ENCODE measurements at regions not wholly inside any gene's neighbourhood (a gene's known extent, or its start where the extent isn't known, plus 50 kb on each side); places are given as distances from the start of the nearest gene placed in this dataset.

- WGBS, result 80% methylated on average over 3 of the region's 3 CpGs
These were observed 228.4 kb upstream of the SLC35G4 start for GRCh38 chr18:11380968-11381367.

DNA sequence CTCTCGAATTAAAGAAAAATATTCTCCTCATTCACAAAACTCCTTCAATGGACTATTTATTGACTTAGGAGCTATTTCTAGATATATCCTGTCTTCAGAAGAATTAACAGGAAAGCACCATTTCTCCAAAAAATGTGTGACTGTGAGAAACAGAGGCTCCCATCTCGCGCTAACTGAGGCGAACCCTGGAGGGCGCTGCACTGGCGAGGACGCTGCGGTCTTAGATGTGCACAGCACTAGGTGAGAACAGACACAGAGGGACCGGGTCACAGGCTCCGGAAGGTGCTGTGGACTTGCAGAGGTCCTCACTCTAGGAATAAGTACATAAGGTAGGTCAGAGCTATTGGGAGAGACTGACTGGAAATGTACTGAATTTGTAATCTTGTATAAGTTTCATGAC, 229.7 kb upstream of the SLC35G4 start:
- 91% methylated on average over 10 of the region's 10 CpGs for WGBS
- no peak for DNase-seq (ENCODE audit: low spot score)
- TF ChIP-seq FOXA1 (IDR thresholded peaks at IDR 0.05) (no peak), EGR1 (IDR thresholded peaks at IDR 0.05; ENCODE audit: low read depth in 2 of 2) (no peak), YY1 (IDR thresholded peaks at IDR 0.05) (no peak), RAD21 (IDR thresholded peaks at IDR 0.05) (no peak)
- TF ChIP-seq, protein P1, sequence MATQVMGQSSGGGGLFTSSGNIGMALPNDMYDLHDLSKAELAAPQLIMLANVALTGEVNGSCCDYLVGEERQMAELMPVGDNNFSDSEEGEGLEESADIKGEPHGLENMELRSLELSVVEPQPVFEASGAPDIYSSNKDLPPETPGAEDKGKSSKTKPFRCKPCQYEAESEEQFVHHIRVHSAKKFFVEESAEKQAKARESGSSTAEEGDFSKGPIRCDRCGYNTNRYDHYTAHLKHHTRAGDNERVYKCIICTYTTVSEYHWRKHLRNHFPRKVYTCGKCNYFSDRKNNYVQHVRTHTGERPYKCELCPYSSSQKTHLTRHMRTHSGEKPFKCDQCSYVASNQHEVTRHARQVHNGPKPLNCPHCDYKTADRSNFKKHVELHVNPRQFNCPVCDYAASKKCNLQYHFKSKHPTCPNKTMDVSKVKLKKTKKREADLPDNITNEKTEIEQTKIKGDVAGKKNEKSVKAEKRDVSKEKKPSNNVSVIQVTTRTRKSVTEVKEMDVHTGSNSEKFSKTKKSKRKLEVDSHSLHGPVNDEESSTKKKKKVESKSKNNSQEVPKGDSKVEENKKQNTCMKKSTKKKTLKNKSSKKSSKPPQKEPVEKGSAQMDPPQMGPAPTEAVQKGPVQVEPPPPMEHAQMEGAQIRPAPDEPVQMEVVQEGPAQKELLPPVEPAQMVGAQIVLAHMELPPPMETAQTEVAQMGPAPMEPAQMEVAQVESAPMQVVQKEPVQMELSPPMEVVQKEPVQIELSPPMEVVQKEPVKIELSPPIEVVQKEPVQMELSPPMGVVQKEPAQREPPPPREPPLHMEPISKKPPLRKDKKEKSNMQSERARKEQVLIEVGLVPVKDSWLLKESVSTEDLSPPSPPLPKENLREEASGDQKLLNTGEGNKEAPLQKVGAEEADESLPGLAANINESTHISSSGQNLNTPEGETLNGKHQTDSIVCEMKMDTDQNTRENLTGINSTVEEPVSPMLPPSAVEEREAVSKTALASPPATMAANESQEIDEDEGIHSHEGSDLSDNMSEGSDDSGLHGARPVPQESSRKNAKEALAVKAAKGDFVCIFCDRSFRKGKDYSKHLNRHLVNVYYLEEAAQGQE (IDR thresholded peaks at IDR 0.05), result no peak
- TF ChIP-seq, protein P2, sequence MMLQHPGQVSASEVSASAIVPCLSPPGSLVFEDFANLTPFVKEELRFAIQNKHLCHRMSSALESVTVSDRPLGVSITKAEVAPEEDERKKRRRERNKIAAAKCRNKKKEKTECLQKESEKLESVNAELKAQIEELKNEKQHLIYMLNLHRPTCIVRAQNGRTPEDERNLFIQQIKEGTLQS (IDR thresholded peaks at IDR 0.05), result no peak
- TF ChIP-seq, protein P3, sequence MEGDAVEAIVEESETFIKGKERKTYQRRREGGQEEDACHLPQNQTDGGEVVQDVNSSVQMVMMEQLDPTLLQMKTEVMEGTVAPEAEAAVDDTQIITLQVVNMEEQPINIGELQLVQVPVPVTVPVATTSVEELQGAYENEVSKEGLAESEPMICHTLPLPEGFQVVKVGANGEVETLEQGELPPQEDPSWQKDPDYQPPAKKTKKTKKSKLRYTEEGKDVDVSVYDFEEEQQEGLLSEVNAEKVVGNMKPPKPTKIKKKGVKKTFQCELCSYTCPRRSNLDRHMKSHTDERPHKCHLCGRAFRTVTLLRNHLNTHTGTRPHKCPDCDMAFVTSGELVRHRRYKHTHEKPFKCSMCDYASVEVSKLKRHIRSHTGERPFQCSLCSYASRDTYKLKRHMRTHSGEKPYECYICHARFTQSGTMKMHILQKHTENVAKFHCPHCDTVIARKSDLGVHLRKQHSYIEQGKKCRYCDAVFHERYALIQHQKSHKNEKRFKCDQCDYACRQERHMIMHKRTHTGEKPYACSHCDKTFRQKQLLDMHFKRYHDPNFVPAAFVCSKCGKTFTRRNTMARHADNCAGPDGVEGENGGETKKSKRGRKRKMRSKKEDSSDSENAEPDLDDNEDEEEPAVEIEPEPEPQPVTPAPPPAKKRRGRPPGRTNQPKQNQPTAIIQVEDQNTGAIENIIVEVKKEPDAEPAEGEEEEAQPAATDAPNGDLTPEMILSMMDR (IDR thresholded peaks at IDR 0.05; ENCODE audit: low read depth, low read length, missing input control), result no peak
- no peaks in the 10 kb centered on the region for H3K36me3 ChIP-seq (ENCODE audit: control insufficient read depth in 4 of 4, insufficient read depth in 3 of 4, low read depth in 1 of 4, low read length in 3 of 4)
- no peaks in the 10 kb centered on the region for H3K4me1 ChIP-seq (ENCODE audit: control insufficient read depth in 4 of 4, insufficient read depth in 4 of 4, low read length in 3 of 4)
- no peak overlapping the region for H3K9ac ChIP-seq (ENCODE audit: low read depth in 1 of 2, low read length in 2 of 2)
- no peak overlapping the region for H3K4me3 ChIP-seq (ENCODE audit: low read depth in 1 of 3, low read length in 3 of 3)
- no peaks in the 10 kb centered on the region for H3K9me3 ChIP-seq (ENCODE audit: control insufficient read depth in 4 of 4, low read length in 3 of 4)
- H3K27me3 ChIP-seq (ENCODE audit: control insufficient read depth in 4 of 4, insufficient read depth in 4 of 4, low read length in 3 of 4), result peaks cover 0 to 8% (median 0%) of the 10 kb centered on the region in 4 donors
- H3K27ac ChIP-seq (ENCODE audit: low read depth in 1 of 2, low read length in 2 of 2), result no peak overlapping the region

More at GRCh38 chr18:11380968-11381367, 228.4 kb upstream of the SLC35G4 start:
- no peak overlapping the region for H3K9ac ChIP-seq (ENCODE audit: low read depth in 1 of 2, low read length in 2 of 2)
- H3K9me3 ChIP-seq (ENCODE audit: control insufficient read depth in 4 of 4, low read length in 3 of 4), result no peaks in the 10 kb centered on the region
- H3K27me3 ChIP-seq (ENCODE audit: control insufficient read depth in 4 of 4, insufficient read depth in 4 of 4, low read length in 3 of 4), result peaks cover 0 to 8% (median 0%) of the 10 kb centered on the region in 4 donors
- H3K4me3 ChIP-seq (ENCODE audit: low read depth in 1 of 3, low read length in 3 of 3), result no peak overlapping the region
- no peaks in the 10 kb centered on the region for H3K36me3 ChIP-seq (ENCODE audit: control insufficient read depth in 4 of 4, insufficient read depth in 3 of 4, low read depth in 1 of 4, low read length in 3 of 4)
- TF ChIP-seq, protein P4, sequence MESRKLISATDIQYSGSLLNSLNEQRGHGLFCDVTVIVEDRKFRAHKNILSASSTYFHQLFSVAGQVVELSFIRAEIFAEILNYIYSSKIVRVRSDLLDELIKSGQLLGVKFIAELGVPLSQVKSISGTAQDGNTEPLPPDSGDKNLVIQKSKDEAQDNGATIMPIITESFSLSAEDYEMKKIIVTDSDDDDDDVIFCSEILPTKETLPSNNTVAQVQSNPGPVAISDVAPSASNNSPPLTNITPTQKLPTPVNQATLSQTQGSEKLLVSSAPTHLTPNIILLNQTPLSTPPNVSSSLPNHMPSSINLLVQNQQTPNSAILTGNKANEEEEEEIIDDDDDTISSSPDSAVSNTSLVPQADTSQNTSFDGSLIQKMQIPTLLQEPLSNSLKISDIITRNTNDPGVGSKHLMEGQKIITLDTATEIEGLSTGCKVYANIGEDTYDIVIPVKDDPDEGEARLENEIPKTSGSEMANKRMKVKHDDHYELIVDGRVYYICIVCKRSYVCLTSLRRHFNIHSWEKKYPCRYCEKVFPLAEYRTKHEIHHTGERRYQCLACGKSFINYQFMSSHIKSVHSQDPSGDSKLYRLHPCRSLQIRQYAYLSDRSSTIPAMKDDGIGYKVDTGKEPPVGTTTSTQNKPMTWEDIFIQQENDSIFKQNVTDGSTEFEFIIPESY (IDR thresholded peaks at IDR 0.05), result no peak
- TF ChIP-seq, protein P5, sequence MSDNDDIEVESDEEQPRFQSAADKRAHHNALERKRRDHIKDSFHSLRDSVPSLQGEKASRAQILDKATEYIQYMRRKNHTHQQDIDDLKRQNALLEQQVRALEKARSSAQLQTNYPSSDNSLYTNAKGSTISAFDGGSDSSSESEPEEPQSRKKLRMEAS (IDR thresholded peaks at IDR 0.05), result no peak
- no peaks in the 10 kb centered on the region for H3K4me1 ChIP-seq (ENCODE audit: control insufficient read depth in 4 of 4, insufficient read depth in 4 of 4, low read length in 3 of 4)
- H3K27ac ChIP-seq (ENCODE audit: low read depth in 1 of 2, low read length in 2 of 2), result no peak overlapping the region
- DNase-seq (ENCODE audit: low spot score), result no peak

All from liver (tissue), 8 donors.